HG03469 (cell line): ENCODE measurements at regions not wholly inside any gene's neighbourhood (a gene's known extent, or its start where the extent isn't known, plus 50 kb on each side); places are given as distances from the start of the nearest gene placed in this dataset.
"Not testable (repeated sequence)": the region's sequence is repeated elsewhere in the genome, so short reads cannot be mapped to it uniquely, and the experiment has no call there.

Source experiments
- ATAC-seq: cut with Tn5 transposase; IDR thresholded peaks from one replicate; pipeline ENCODE4 v1.9.1; 2021; ENCODE audit warnings: mild to moderate bottlenecking, moderate library complexity, moderate number of reproducible peaks; ENCODE audit not compliant: unreplicated experiment

GRCh38 chr5:39934830-39935229 is 510.1 kb upstream of the DAB2 start:
- ATAC-seq = no peak

GRCh38 chr5:39933061-39933460 is 508.3 kb upstream of the DAB2 start:
- ATAC-seq = no peak

- no peak for ATAC-seq
These were observed 503.9 kb upstream of the DAB2 start for GRCh38 chr5:39928709-39929108.

- no peak for ATAC-seq
These were observed 495.1 kb upstream of the DAB2 start for GRCh38 chr5:39919876-39920275.

- ATAC-seq = no peak
These were observed 488.1 kb upstream of the DAB2 start for GRCh38 chr5:39912906-39913305.

GRCh38 chr5:39907267-39907951 is 482.6 kb upstream of the DAB2 start:
- not testable (repeated sequence) for ATAC-seq

GRCh38 chr5:39906146-39906545 is 481.4 kb upstream of the DAB2 start:
- no peak for ATAC-seq

- no peak for ATAC-seq
These were observed 480.6 kb upstream of the DAB2 start for GRCh38 chr5:39905356-39905755.

GRCh38 chr5:39902626-39903025 is 477.8 kb upstream of the DAB2 start:
- no peak for ATAC-seq

GRCh38 chr5:39898731-39899130 is 474.0 kb upstream of the DAB2 start:
- no peak for ATAC-seq

GRCh38 chr5:39896706-39897105 is 471.9 kb upstream of the DAB2 start:
- no peak for ATAC-seq

- no peak for ATAC-seq
These were observed 471.3 kb upstream of the DAB2 start for GRCh38 chr5:39896104-39896503.

GRCh38 chr5:39892708-39893107 is 467.9 kb upstream of the DAB2 start:
- no peak for ATAC-seq

- ATAC-seq = no peak
These were observed 466.6 kb upstream of the DAB2 start for GRCh38 chr5:39891376-39891775.

- ATAC-seq = no peak
These were observed 456.2 kb upstream of the DAB2 start for GRCh38 chr5:39880985-39881384.

GRCh38 chr5:39877479-39877878 is 452.7 kb upstream of the DAB2 start:
- no peak for ATAC-seq

- ATAC-seq = no peak
These were observed 451.4 kb upstream of the DAB2 start for GRCh38 chr5:39876146-39876545.

- ATAC-seq = no peak
These were observed 445.4 kb upstream of the DAB2 start for GRCh38 chr5:39870137-39870536.

- ATAC-seq = no peak
These were observed 444.6 kb upstream of the DAB2 start for GRCh38 chr5:39869396-39869795.

- no peak for ATAC-seq
These were observed 443.1 kb upstream of the DAB2 start for GRCh38 chr5:39867923-39868322.

- no peak for ATAC-seq
These were observed 439.3 kb upstream of the DAB2 start for GRCh38 chr5:39863926-39864552.

- no peak for ATAC-seq
These were observed 432.3 kb upstream of the DAB2 start for GRCh38 chr5:39857041-39857440.
